B cell (primary cell): ENCODE measurements at regions not wholly inside any gene's neighbourhood (a gene's known extent, or its start where the extent isn't known, plus 50 kb on each side); places are given as distances from the start of the nearest gene placed in this dataset.
"Not testable (repeated sequence)": the region's sequence is repeated elsewhere in the genome, so short reads cannot be mapped to it uniquely, and the experiment has no call there.

Experiments used
- ATAC-seq: fragments of 200-7000 bp; cut with Tn5 transposase; one replicate; pipeline ENCODE4 v1.10.0; 2021; ENCODE audit warnings: low read depth, mild to moderate bottlenecking, moderate number of reproducible peaks, moderate library complexity
- CTCF ChIA-PET: fragments of 350-600 bp; sonication (Branson Sonifier 250); formaldehyde crosslinking; loops from one replicate; lab custom pipeline; 2021; ENCODE audit warnings: antibody characterized with exemption, inconsistent platforms; lab: Charles Lee
- POLR2A ChIA-PET: fragments of 350-600 bp; sonication (Branson Sonifier 250); formaldehyde crosslinking; loops from one replicate; lab custom pipeline; 2021; ENCODE audit warnings: antibody characterized with exemption; lab: Charles Lee
- DNase-seq: peaks from one replicate; pipeline ENCODE4 v3.0.0; 2013
- H2AFZ ChIP-seq: 2 replicates; pipeline ENCODE4 v1.6.1; 2012; ENCODE audit warnings: mild to moderate bottlenecking, low read depth, low read length; ENCODE audit not compliant: insufficient read depth, poor library complexity, severe bottlenecking
- H3K27ac ChIP-seq, 2 donors: 1 replicate in 1 of 2; 2 replicates in 1 of 2; pipeline ENCODE4 v1.5.1; 2012 to 2013; ENCODE audit warnings: low read length in 2 of 2, mild to moderate bottlenecking in 2 of 2, moderate library complexity in 1 of 2
- H3K27me3 ChIP-seq, 4 experiments: fragments of 200-600 bp in 1 of 4; sonication (generic) in 1 of 4; replicated peaks in 1 of 4; 1 replicate in 2 of 4; 2 replicates in 2 of 4; pipeline versions ENCODE4 v1.6.1 to v1.7.0; 2013 to 2016; ENCODE audit warnings: low read length in 3 of 4, mild to moderate bottlenecking in 2 of 4, mixed read lengths in 1 of 4, moderate library complexity in 1 of 4; ENCODE audit not compliant: insufficient read depth in 4 of 4, control insufficient read depth in 3 of 4; ENCODE audit errors: control extremely low read depth in 1 of 4
- H3K36me3 ChIP-seq, 2 experiments: replicated peaks in 1 of 2; 1 replicate in 1 of 2; 2 replicates in 1 of 2; pipeline versions ENCODE4 v1.6.1 to v1.7.1; 2013; ENCODE audit warnings: low read length in 1 of 2; ENCODE audit not compliant: insufficient read depth in 2 of 2, control insufficient read depth in 1 of 2; ENCODE audit errors: control extremely low read depth in 1 of 2, extremely low read depth in 1 of 2
- H3K4me1 ChIP-seq, 2 donors: fragments of 200-600 bp in 1 of 2; sonication (generic) in 1 of 2; 1 replicate in 1 of 2; 2 replicates in 1 of 2; pipeline versions ENCODE4 v1.5.1 to v1.6.1; 2013 to 2017; ENCODE audit warnings: low read length in 2 of 2; ENCODE audit not compliant: control insufficient read depth in 2 of 2, insufficient read depth in 2 of 2
- H3K4me2 ChIP-seq: replicated peaks from 2 replicates; pipeline ENCODE3; 2012; ENCODE audit warnings: mild to moderate bottlenecking, low read depth, low read length; ENCODE audit not compliant: poor library complexity, severe bottlenecking
- H3K4me3 ChIP-seq, 5 experiments: fragments of 200-600 bp in 1 of 5; sonication (generic) in 1 of 5; 1 replicate in 3 of 5; 2 replicates in 2 of 5; pipeline versions ENCODE4 v1.5.1 to v1.7.0; 2011 to 2016; ENCODE audit warnings: low read length in 4 of 5, mild to moderate bottlenecking in 4 of 5, low read depth in 2 of 5, control low read depth in 1 of 5, moderate library complexity in 1 of 5; ENCODE audit not compliant: insufficient read depth in 1 of 5; ENCODE audit errors: control extremely low read depth in 1 of 5, extremely low read depth in 1 of 5
- H3K79me2 ChIP-seq: fragments of 200-600 bp; sonication (generic); one replicate; pipeline ENCODE4 v1.6.0; 2016; ENCODE audit warnings: low read length; ENCODE audit not compliant: control insufficient read depth, insufficient read depth
- H3K9ac ChIP-seq: fragments of 200-600 bp; sonication (generic); 2 replicates; pipeline ENCODE4 v1.6.1; 2017; ENCODE audit warnings: mild to moderate bottlenecking, low read length, moderate library complexity
- H3K9me3 ChIP-seq, 3 donors: one replicate each; pipeline versions ENCODE4 v1.6.1 to v1.7.1; 2013; ENCODE audit warnings: low read length in 2 of 3; ENCODE audit not compliant: control insufficient read depth in 2 of 3, insufficient read depth in 1 of 3; ENCODE audit errors: control extremely low read depth in 1 of 3
- H4K20me1 ChIP-seq: 2 replicates; pipeline ENCODE4 v1.6.0; 2012; ENCODE audit warnings: mild to moderate bottlenecking, low read length; ENCODE audit not compliant: insufficient read depth, control insufficient read depth, poor library complexity, severe bottlenecking
- H3K27ac Mint-ChIP-seq: one replicate; pipeline ENCODE4 v1.8.0; 2021; ENCODE audit warnings: mixed read lengths
- H3K27me3 Mint-ChIP-seq: one replicate; pipeline ENCODE4 v1.8.0; 2021; ENCODE audit warnings: mixed read lengths
- H3K4me1 Mint-ChIP-seq: one replicate; pipeline ENCODE4 v1.8.0; 2021; ENCODE audit warnings: mixed read lengths
- H3K4me3 Mint-ChIP-seq: one replicate; pipeline ENCODE4 v1.8.0; 2021; ENCODE audit warnings: mixed read lengths
- H3K9me3 Mint-ChIP-seq: one replicate; pipeline ENCODE4 v1.8.0; 2022; ENCODE audit warnings: mixed read lengths; ENCODE audit not compliant: insufficient read depth
- EZH2 ChIP-seq: IDR thresholded peaks from 2 replicates; pipeline ENCODE4 v1.6.1; 2012; ENCODE audit warnings: borderline replicate concordance, low read depth, mild to moderate bottlenecking, moderate library complexity, low read length; ENCODE audit not compliant: insufficient read depth, poor library complexity, severe bottlenecking
- WGBS: methylation state at CpG from one replicate; pipeline ENCODE4 v1.1.5; 2013; ENCODE audit warnings: missing lambda C conversion rate; ENCODE audit not compliant: insufficient coverage; 5-methylcytosine and 5-hydroxymethylcytosine counted together
- intact Hi-C: fragments of 100-400 bp; cut with micrococcal nuclease; formaldehyde crosslinking; loops from one replicate; pipeline ENCODE4 v1.10.0; 2022
- TF ChIP-seq, protein P1 (sequence below): fragments of 200-600 bp; IDR thresholded peaks from one replicate; pipeline ENCODE4 v1.8.0; 2022; ENCODE audit warnings: antibody characterized with exemption, mild to moderate bottlenecking

GRCh38 chr1:58949551-58950220, 165.8 kb upstream of the JUN start:
- H3K4me1 Mint-ChIP-seq, result peaks cover 14% of the 10 kb centered on the region
- no peak for ATAC-seq
- no peak for DNase-seq
- Histone ChIP-seq H3K4me3 (no peak overlapping the region), H2AFZ (no peak overlapping the region), H3K36me3 (no peaks in the 10 kb centered on the region), H3K4me1 (peaks cover 0 to 13% of the 10 kb centered on the region in 2 donors), H3K9me3 (no peaks in the 10 kb centered on the region), H3K79me2 (no peaks in the 10 kb centered on the region), H4K20me1 (no peaks in the 10 kb centered on the region), H3K27ac (no peak overlapping the region), H3K4me2 (no peak overlapping the region), H3K9ac (no peak overlapping the region), H3K27me3 (no peaks in the 10 kb centered on the region)
- intact Hi-C loops, result no loop called here
- no peak overlapping the region for H3K4me3 Mint-ChIP-seq
- ChIA-PET POLR2A (no interaction called here), CTCF (interaction anchor here (1.6 kb wide), 1 partner anchor 18 kb away, joined by 8 read pairs; no protein-coding TSS in a partner anchor)
- H3K27me3 Mint-ChIP-seq, result no peaks in the 10 kb centered on the region
- H3K9me3 Mint-ChIP-seq, result no peaks in the 10 kb centered on the region
- TF ChIP-seq EZH2, result no peak
- TF ChIP-seq, protein P1, sequence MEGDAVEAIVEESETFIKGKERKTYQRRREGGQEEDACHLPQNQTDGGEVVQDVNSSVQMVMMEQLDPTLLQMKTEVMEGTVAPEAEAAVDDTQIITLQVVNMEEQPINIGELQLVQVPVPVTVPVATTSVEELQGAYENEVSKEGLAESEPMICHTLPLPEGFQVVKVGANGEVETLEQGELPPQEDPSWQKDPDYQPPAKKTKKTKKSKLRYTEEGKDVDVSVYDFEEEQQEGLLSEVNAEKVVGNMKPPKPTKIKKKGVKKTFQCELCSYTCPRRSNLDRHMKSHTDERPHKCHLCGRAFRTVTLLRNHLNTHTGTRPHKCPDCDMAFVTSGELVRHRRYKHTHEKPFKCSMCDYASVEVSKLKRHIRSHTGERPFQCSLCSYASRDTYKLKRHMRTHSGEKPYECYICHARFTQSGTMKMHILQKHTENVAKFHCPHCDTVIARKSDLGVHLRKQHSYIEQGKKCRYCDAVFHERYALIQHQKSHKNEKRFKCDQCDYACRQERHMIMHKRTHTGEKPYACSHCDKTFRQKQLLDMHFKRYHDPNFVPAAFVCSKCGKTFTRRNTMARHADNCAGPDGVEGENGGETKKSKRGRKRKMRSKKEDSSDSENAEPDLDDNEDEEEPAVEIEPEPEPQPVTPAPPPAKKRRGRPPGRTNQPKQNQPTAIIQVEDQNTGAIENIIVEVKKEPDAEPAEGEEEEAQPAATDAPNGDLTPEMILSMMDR, result no peak
- 92% methylated on average over 2 of the region's 3 CpGs for WGBS
- H3K27ac Mint-ChIP-seq, result no peak overlapping the region

GRCh38 chr1:58950897-58951296, 167.1 kb upstream of the JUN start:
- Histone ChIP-seq H3K4me1 (peaks cover 0 to 12% of the 10 kb centered on the region in 2 donors), H3K79me2 (no peaks in the 10 kb centered on the region), H3K36me3 (no peaks in the 10 kb centered on the region), H3K27me3 (no peaks in the 10 kb centered on the region), H4K20me1 (no peaks in the 10 kb centered on the region), H3K27ac (no peak overlapping the region), H3K4me3 (no peak overlapping the region), H3K9ac (no peak overlapping the region), H2AFZ (no peak overlapping the region), H3K9me3 (no peaks in the 10 kb centered on the region), H3K4me2 (no peak overlapping the region)
- Mint-ChIP-seq H3K27me3 (no peaks in the 10 kb centered on the region), H3K4me1 (peaks cover 11% of the 10 kb centered on the region), H3K9me3 (no peaks in the 10 kb centered on the region), H3K27ac (no peak overlapping the region), H3K4me3 (no peak overlapping the region)
- no peak for DNase-seq
- TF ChIP-seq, protein P1, result no peak
- no peak for TF ChIP-seq EZH2
- intact Hi-C loops, result no loop called here
- ChIA-PET CTCF (no interaction called here), POLR2A (no interaction called here)
- 96% methylated on average over 7 of the region's 7 CpGs for WGBS
- no peak for ATAC-seq

GRCh38 chr1:58953951-58954350, 170.1 kb upstream of the JUN start:
- POLR2A ChIA-PET, H3K9me3 Mint-ChIP-seq, intact Hi-C loops, H3K4me1 ChIP-seq, DNase-seq, H3K79me2 ChIP-seq, CTCF ChIA-PET, H3K4me3 ChIP-seq, H3K4me2 ChIP-seq, H3K27ac ChIP-seq, H2AFZ ChIP-seq, H3K9ac ChIP-seq, H3K36me3 ChIP-seq, ATAC-seq, H3K4me3 Mint-ChIP-seq, H4K20me1 ChIP-seq, H3K27ac Mint-ChIP-seq, H3K9me3 ChIP-seq, H3K27me3 ChIP-seq, H3K27me3 Mint-ChIP-seq: not testable (repeated sequence)
- H3K4me1 Mint-ChIP-seq, result peaks cover 12% of the 10 kb centered on the region
- no CpG with 5 or more reads among the region's 1 CpG for WGBS
